Adipocyte (in vitro differentiated cells): ENCODE measurements at regions not wholly inside any gene's neighbourhood (a gene's known extent, or its start where the extent isn't known, plus 50 kb on each side); places are given as distances from the start of the nearest gene placed in this dataset.
"Not testable (repeated sequence)": the region's sequence is repeated elsewhere in the genome, so short reads cannot be mapped to it uniquely, and the experiment has no call there.

Experiments
- DNase-seq: peaks from one replicate; pipeline ENCODE4 v3.0.0-alpha.2; 2015; ENCODE audit warnings: low read depth
- H3K27me3 ChIP-seq: replicated peaks from 2 replicates; pipeline ENCODE4 v1.7.0; 2013; ENCODE audit warnings: mild to moderate bottlenecking, low read length, moderate library complexity; ENCODE audit not compliant: control insufficient read depth, insufficient read depth
- H3K36me3 ChIP-seq: 2 replicates; pipeline ENCODE4 v1.7.0; 2013; ENCODE audit warnings: low read length, mild to moderate bottlenecking, moderate library complexity; ENCODE audit not compliant: control insufficient read depth, insufficient read depth, severe bottlenecking
- H3K4me1 ChIP-seq: 2 replicates; pipeline ENCODE4 v1.7.0; 2013; ENCODE audit warnings: mild to moderate bottlenecking, low read length, moderate library complexity; ENCODE audit not compliant: control insufficient read depth, insufficient read depth
- H3K4me3 ChIP-seq: 2 replicates; pipeline ENCODE4 v1.7.0; 2013; ENCODE audit warnings: mild to moderate bottlenecking, low read length, moderate library complexity
- H3K9ac ChIP-seq: 2 replicates; pipeline ENCODE4 v1.7.0; 2013; ENCODE audit warnings: mild to moderate bottlenecking, low read length, moderate library complexity
- H3K9me3 ChIP-seq: 2 replicates; pipeline ENCODE4 v1.7.0; 2013; ENCODE audit warnings: mild to moderate bottlenecking, low read length, moderate library complexity; ENCODE audit not compliant: control insufficient read depth

GRCh38 chr1:221521686-221522085 lies 220.2 kb downstream of the DUSP10 start:
- no peak for DNase-seq

GRCh38 chr1:221522529-221522940 lies 219.4 kb downstream of the DUSP10 start:
- Histone ChIP-seq H3K4me1 (no peaks in the 10 kb centered on the region), H3K9me3 (no peaks in the 10 kb centered on the region), H3K9ac (no peak overlapping the region), H3K36me3 (no peaks in the 10 kb centered on the region), H3K27me3 (no peaks in the 10 kb centered on the region), H3K4me3 (no peak overlapping the region)
- no peak for DNase-seq

More at GRCh38 chr1:221521686-221522085, 220.2 kb downstream of the DUSP10 start:
- Histone ChIP-seq H3K36me3 (no peaks in the 10 kb centered on the region), H3K4me3 (no peak overlapping the region), H3K4me1 (no peaks in the 10 kb centered on the region), H3K9me3 (no peaks in the 10 kb centered on the region), H3K27me3 (no peaks in the 10 kb centered on the region), H3K9ac (no peak overlapping the region)

- Histone ChIP-seq H3K9ac (no peak overlapping the region), H3K36me3 (no peaks in the 10 kb centered on the region), H3K27me3 (no peaks in the 10 kb centered on the region), H3K4me3 (no peak overlapping the region), H3K4me1 (no peaks in the 10 kb centered on the region), H3K9me3 (no peaks in the 10 kb centered on the region)
- DNase-seq, result no peak
Measured at GRCh38 chr1:221525749-221526148, 216.1 kb downstream of the DUSP10 start.

- Histone ChIP-seq H3K4me3 (no peak overlapping the region), H3K9ac (no peak overlapping the region), H3K27me3 (no peaks in the 10 kb centered on the region), H3K36me3 (no peaks in the 10 kb centered on the region), H3K9me3 (no peaks in the 10 kb centered on the region), H3K4me1 (no peaks in the 10 kb centered on the region)
- DNase-seq, result no peak
Measured at GRCh38 chr1:221527302-221527701, 214.6 kb downstream of the DUSP10 start.

- no peak overlapping the region for H3K9ac ChIP-seq
- no peak overlapping the region for H3K4me3 ChIP-seq
- no peaks in the 10 kb centered on the region for H3K36me3 ChIP-seq
- H3K4me1 ChIP-seq, result no peaks in the 10 kb centered on the region
- no peaks in the 10 kb centered on the region for H3K9me3 ChIP-seq
- H3K27me3 ChIP-seq, result no peaks in the 10 kb centered on the region
- no peak for DNase-seq
Measured at GRCh38 chr1:221527886-221528624, 213.8 kb downstream of the DUSP10 start.

GRCh38 chr1:221530159-221530558 lies 211.7 kb downstream of the DUSP10 start:
- not testable (repeated sequence) for H3K4me3 ChIP-seq, H3K36me3 ChIP-seq, H3K4me1 ChIP-seq, H3K27me3 ChIP-seq, H3K9me3 ChIP-seq, H3K9ac ChIP-seq, DNase-seq

GRCh38 chr1:221530791-221531190 lies 211.1 kb downstream of the DUSP10 start:
- no peak for DNase-seq
- H3K4me3 ChIP-seq, result no peak overlapping the region
- no peaks in the 10 kb centered on the region for H3K9me3 ChIP-seq
- H3K27me3 ChIP-seq, result no peaks in the 10 kb centered on the region
- no peaks in the 10 kb centered on the region for H3K4me1 ChIP-seq
- no peak overlapping the region for H3K9ac ChIP-seq
- no peaks in the 10 kb centered on the region for H3K36me3 ChIP-seq

GRCh38 chr1:221532071-221532773 lies 209.7 kb downstream of the DUSP10 start:
- Histone ChIP-seq H3K36me3 (no peaks in the 10 kb centered on the region), H3K9me3 (peaks cover 3% of the 10 kb centered on the region), H3K4me1 (no peaks in the 10 kb centered on the region), H3K27me3 (no peaks in the 10 kb centered on the region), H3K4me3 (no peak overlapping the region), H3K9ac (no peak overlapping the region)
- no peak for DNase-seq

GRCh38 chr1:221541296-221541695 lies 200.6 kb downstream of the DUSP10 start:
- H3K4me1 ChIP-seq, result peaks cover 6% of the 10 kb centered on the region
- no peak for DNase-seq
- H3K27me3 ChIP-seq, result no peaks in the 10 kb centered on the region
- no peak overlapping the region for H3K9ac ChIP-seq
- peaks cover 3% of the 10 kb centered on the region for H3K9me3 ChIP-seq
- no peaks in the 10 kb centered on the region for H3K36me3 ChIP-seq
- H3K4me3 ChIP-seq, result no peak overlapping the region

- DNase-seq, result peak; percentile 75
Measured at GRCh38 chr1:221543529-221544120, 198.3 kb downstream of the DUSP10 start.

GRCh38 chr1:221548942-221549341 lies 192.9 kb downstream of the DUSP10 start:
- Histone ChIP-seq H3K9me3 (peaks cover 7% of the 10 kb centered on the region), H3K9ac (no peak overlapping the region), H3K4me3 (no peak overlapping the region), H3K4me1 (peaks cover under 1% of the 10 kb centered on the region), H3K36me3 (no peaks in the 10 kb centered on the region), H3K27me3 (no peaks in the 10 kb centered on the region)
- no peak for DNase-seq

More at GRCh38 chr1:221543529-221544120, 198.3 kb downstream of the DUSP10 start:
- H3K4me1 ChIP-seq, result peaks cover 6% of the 10 kb centered on the region
- H3K27me3 ChIP-seq, result no peaks in the 10 kb centered on the region
- no peak overlapping the region for H3K4me3 ChIP-seq
- H3K36me3 ChIP-seq, result no peaks in the 10 kb centered on the region
- peak overlapping the region; percentile 54 for H3K9ac ChIP-seq
- peaks cover 7% of the 10 kb centered on the region for H3K9me3 ChIP-seq
